GM12892 (cell line): ENCODE measurements at regions not wholly inside any gene's neighbourhood (a gene's known extent, or its start where the extent isn't known, plus 50 kb on each side); places are given as distances from the start of the nearest gene placed in this dataset.

Source experiments
- POLR2A ChIP-seq: IDR thresholded peaks from 2 replicates; pipeline ENCODE4 v1.6.1; 2011; ENCODE audit warnings: low read depth, low read length, control low read depth
- POLR2AphosphoS5 ChIP-seq: IDR thresholded peaks from 2 replicates; pipeline ENCODE4 v1.6.1; 2011; ENCODE audit warnings: low read depth, low read length, control low read depth
- TAF1 ChIP-seq: IDR thresholded peaks from 2 replicates; pipeline ENCODE4 v1.6.1; 2011; ENCODE audit warnings: low read depth, mild to moderate bottlenecking, control low read depth, low read length, borderline replicate concordance

- TF ChIP-seq POLR2AphosphoS5 (no peak), POLR2A (no peak), TAF1 (no peak)
Measured at GRCh38 chr9:12403721-12404120, 289.5 kb upstream of the TYRP1 start.
